ENCODE measurements at regions not wholly inside any gene's neighbourhood (a gene's known extent, or its start where the extent isn't known, plus 50 kb on each side); places are given as distances from the start of the nearest gene placed in this dataset.

DNA sequence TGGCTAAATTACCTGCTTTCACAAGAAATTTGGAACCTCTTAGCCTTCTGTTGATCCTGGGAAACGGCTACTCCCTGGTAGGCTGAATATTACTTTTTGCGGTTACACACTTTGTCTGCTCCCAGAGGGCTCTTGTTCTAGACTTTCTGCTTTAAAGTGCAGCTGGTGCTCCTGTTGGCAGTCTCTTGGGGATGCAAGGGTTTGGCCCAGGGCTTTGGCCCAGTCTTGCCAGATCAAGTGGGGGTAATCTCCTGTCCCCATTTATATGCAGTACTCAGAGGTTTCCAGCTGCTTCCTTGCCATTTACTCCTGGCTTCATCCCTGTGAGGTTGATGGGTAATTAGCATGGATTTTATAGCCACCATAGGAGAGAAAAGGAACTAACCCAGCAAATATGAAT is 558.2 kb upstream of the MIS18BP1 start:
- no peak overlapping the region for H3K4me2 ChIP-seq (ENCODE audit: low read length)
- no peaks in the 10 kb centered on the region for H3K27me3 ChIP-seq (ENCODE audit: low read depth, low read length)
- H3K4me1 ChIP-seq (ENCODE audit: low read length), result peaks cover 16% of the 10 kb centered on the region

DNA sequence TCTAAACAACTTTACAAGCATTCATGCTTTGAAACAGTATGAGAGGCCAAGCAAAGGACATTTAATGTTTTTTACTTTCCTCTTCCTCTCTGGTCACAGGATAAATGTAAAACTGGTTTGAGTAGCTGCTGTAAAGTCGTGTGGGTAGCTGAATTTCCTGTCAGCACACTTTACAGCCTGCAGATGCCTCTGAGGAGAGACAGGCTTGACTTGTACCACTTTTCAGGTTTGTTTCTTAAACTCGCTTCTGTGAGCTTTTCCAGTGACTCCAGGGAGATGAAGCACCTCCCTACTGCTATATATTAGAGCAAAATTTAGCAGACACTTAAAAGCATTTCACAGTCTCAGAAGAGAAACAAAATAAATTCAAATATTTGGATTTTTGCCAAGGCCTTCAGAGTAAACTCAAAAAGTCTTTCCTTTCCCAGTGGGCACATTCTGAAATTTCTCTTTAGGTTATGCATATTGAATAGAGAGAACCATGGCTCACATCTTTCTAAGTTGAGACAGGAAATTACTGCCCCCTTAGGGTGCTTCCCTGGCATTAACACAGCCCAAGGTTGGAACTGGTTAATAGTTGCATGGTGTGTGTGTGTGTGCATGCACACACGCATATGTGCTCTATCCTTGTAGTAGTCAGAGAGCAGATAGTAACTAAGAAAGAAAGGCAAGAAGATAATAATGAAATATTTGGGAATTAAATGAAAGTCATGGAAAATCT is 557.3 kb upstream of the MIS18BP1 start:
- H3K4me3 ChIP-seq (ENCODE audit: low read length), result no peak overlapping the region
- no peaks in the 10 kb centered on the region for H4K20me1 ChIP-seq (ENCODE audit: insufficient read depth, low read length)
- H3K4me1 ChIP-seq (ENCODE audit: low read length), result peaks cover 16% of the 10 kb centered on the region
- TF ChIP-seq, protein P1, sequence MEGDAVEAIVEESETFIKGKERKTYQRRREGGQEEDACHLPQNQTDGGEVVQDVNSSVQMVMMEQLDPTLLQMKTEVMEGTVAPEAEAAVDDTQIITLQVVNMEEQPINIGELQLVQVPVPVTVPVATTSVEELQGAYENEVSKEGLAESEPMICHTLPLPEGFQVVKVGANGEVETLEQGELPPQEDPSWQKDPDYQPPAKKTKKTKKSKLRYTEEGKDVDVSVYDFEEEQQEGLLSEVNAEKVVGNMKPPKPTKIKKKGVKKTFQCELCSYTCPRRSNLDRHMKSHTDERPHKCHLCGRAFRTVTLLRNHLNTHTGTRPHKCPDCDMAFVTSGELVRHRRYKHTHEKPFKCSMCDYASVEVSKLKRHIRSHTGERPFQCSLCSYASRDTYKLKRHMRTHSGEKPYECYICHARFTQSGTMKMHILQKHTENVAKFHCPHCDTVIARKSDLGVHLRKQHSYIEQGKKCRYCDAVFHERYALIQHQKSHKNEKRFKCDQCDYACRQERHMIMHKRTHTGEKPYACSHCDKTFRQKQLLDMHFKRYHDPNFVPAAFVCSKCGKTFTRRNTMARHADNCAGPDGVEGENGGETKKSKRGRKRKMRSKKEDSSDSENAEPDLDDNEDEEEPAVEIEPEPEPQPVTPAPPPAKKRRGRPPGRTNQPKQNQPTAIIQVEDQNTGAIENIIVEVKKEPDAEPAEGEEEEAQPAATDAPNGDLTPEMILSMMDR (IDR thresholded peaks at IDR 0.05; ENCODE audit: low read depth, low read length), result peak; percentile 59
- no peak for TF ChIP-seq EZH2phosphoT487 (IDR thresholded peaks at IDR 0.05; ENCODE audit: low read depth)
- peak overlapping the region; percentile 78; the same call in 1 of the 2 replicates for H2AFZ ChIP-seq (ENCODE audit: low read depth, low read length)
- peak overlapping the region; percentile 15; the same call in 1 of the 2 replicates for H3K4me2 ChIP-seq (ENCODE audit: low read length)
- no peaks in the 10 kb centered on the region for H3K36me3 ChIP-seq (replicated peaks; ENCODE audit: low read depth, low read length)
- H3K27ac ChIP-seq (ENCODE audit: low read length), result peak overlapping the region; percentile 27
- 0 out of 2 replicates have a peak overlapping the region, but pooled peaks have one; percentile 17 for H3K9ac ChIP-seq (ENCODE audit: low read length)
- no peaks in the 10 kb centered on the region for H3K79me2 ChIP-seq (ENCODE audit: low read length)
- no peaks in the 10 kb centered on the region for H3K9me3 ChIP-seq (ENCODE audit: insufficient read depth, low read length)
- no peaks in the 10 kb centered on the region for H3K27me3 ChIP-seq (ENCODE audit: low read depth, low read length)

More for the DNA sequence above, 558.2 kb upstream of the MIS18BP1 start:
- Histone ChIP-seq H2AFZ (ENCODE audit: low read depth, low read length) (0 out of 2 replicates have a peak overlapping the region, but pooled peaks have one; percentile 59), H4K20me1 (ENCODE audit: insufficient read depth, low read length) (no peaks in the 10 kb centered on the region), H3K27ac (ENCODE audit: low read length) (no peak overlapping the region), H3K9me3 (ENCODE audit: insufficient read depth, low read length) (no peaks in the 10 kb centered on the region), H3K4me3 (ENCODE audit: low read length) (no peak overlapping the region), H3K79me2 (ENCODE audit: low read length) (no peaks in the 10 kb centered on the region), H3K9ac (ENCODE audit: low read length) (no peak overlapping the region), H3K36me3 (replicated peaks; ENCODE audit: low read depth, low read length) (no peaks in the 10 kb centered on the region)
- no peak for TF ChIP-seq EZH2phosphoT487 (IDR thresholded peaks at IDR 0.05; ENCODE audit: low read depth)
- TF ChIP-seq, protein P1 (IDR thresholded peaks at IDR 0.05; ENCODE audit: low read depth, low read length), result no peak

GRCh38 chr14:45807178-45807899 is 554.3 kb upstream of the MIS18BP1 start:
- 0 out of 2 replicates have a peak overlapping the region, but pooled peaks have one; percentile 68 for H2AFZ ChIP-seq (ENCODE audit: low read depth, low read length)
- H3K4me3 ChIP-seq (ENCODE audit: low read length), result no peak overlapping the region
- no peaks in the 10 kb centered on the region for H3K27me3 ChIP-seq (ENCODE audit: low read depth, low read length)
- H3K4me1 ChIP-seq (ENCODE audit: low read length), result peaks cover 16% of the 10 kb centered on the region
- peak overlapping the region; percentile 29 for H3K4me2 ChIP-seq (ENCODE audit: low read length)
- H3K9ac ChIP-seq (ENCODE audit: low read length), result no peak overlapping the region
- no peaks in the 10 kb centered on the region for H4K20me1 ChIP-seq (ENCODE audit: insufficient read depth, low read length)
- TF ChIP-seq EZH2phosphoT487 (IDR thresholded peaks at IDR 0.05; ENCODE audit: low read depth), result no peak
- TF ChIP-seq, protein P1 (IDR thresholded peaks at IDR 0.05; ENCODE audit: low read depth, low read length), result no peak
- H3K36me3 ChIP-seq (replicated peaks; ENCODE audit: low read depth, low read length), result no peaks in the 10 kb centered on the region
- no peaks in the 10 kb centered on the region for H3K79me2 ChIP-seq (ENCODE audit: low read length)
- no peaks in the 10 kb centered on the region for H3K9me3 ChIP-seq (ENCODE audit: insufficient read depth, low read length)
- H3K27ac ChIP-seq (ENCODE audit: low read length), result no peak overlapping the region

DNA sequence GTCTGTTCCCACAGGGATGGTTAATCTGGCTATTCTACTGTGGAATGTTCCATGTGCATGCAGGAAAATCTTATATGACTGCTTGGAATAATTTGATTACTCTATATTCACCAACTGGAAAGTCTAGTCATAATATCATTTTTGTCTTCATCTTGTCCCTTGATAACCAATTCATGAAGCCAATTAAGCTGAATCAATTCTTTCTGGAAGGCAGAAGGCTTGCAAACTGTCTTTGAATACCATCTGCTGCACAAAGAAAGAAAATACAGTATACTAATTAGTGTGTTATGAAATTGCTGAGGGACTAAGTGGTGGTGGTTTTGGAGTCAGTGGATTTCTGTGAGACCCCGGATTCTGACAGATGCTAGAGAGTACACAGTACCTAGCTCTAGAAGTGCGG is 546.5 kb upstream of the MIS18BP1 start:
- Histone ChIP-seq H3K4me3 (ENCODE audit: low read length) (no peak overlapping the region), H3K9ac (ENCODE audit: low read length) (no peak overlapping the region), H3K27ac (ENCODE audit: low read length) (no peak overlapping the region), H3K4me2 (ENCODE audit: low read length) (no peak overlapping the region), H3K36me3 (replicated peaks; ENCODE audit: low read depth, low read length) (no peaks in the 10 kb centered on the region), H2AFZ (ENCODE audit: low read depth, low read length) (no peak overlapping the region), H3K79me2 (ENCODE audit: low read length) (no peaks in the 10 kb centered on the region), H4K20me1 (ENCODE audit: insufficient read depth, low read length) (no peaks in the 10 kb centered on the region), H3K27me3 (ENCODE audit: low read depth, low read length) (no peaks in the 10 kb centered on the region), H3K4me1 (ENCODE audit: low read length) (no peaks in the 10 kb centered on the region), H3K9me3 (ENCODE audit: insufficient read depth, low read length) (no peaks in the 10 kb centered on the region)
- TF ChIP-seq EZH2phosphoT487 (IDR thresholded peaks at IDR 0.05; ENCODE audit: low read depth), result no peak
- TF ChIP-seq, protein P1 (IDR thresholded peaks at IDR 0.05; ENCODE audit: low read depth, low read length), result no peak

All from OCI-LY3 (cell line).